Liver (tissue), 7 donors: ENCODE measurements at regions not wholly inside any gene's neighbourhood (a gene's known extent, or its start where the extent isn't known, plus 50 kb on each side); places are given as distances from the start of the nearest gene placed in this dataset.
A peak's percentile ranks its signal among the peaks of the same experiment; 100 is the strongest.

Experiments used
- DNase-seq: peaks from one replicate; pipeline ENCODE4 v3.0.0-alpha.2; 2017; ENCODE audit warnings: low spot score
- H3K27ac ChIP-seq, 2 donors: one replicate each; pipeline ENCODE4 v1.7.0; 2013; ENCODE audit warnings: inconsistent platforms in 2 of 2, low read length in 2 of 2, control low read depth in 1 of 2, low read depth in 1 of 2, mild to moderate bottlenecking in 1 of 2
- H3K27me3 ChIP-seq, 4 donors: one replicate each; pipeline versions ENCODE4 v1.6.1 to v1.7.0; 2013; ENCODE audit warnings: low read length in 3 of 4, inconsistent platforms in 1 of 4, mild to moderate bottlenecking in 1 of 4, moderate library complexity in 1 of 4; ENCODE audit not compliant: control insufficient read depth in 4 of 4, insufficient read depth in 4 of 4
- H3K36me3 ChIP-seq, 4 donors: one replicate each; pipeline versions ENCODE4 v1.6.1 to v1.7.0; 2013; ENCODE audit warnings: low read length in 3 of 4, mild to moderate bottlenecking in 3 of 4, low read depth in 1 of 4, moderate library complexity in 1 of 4; ENCODE audit not compliant: control insufficient read depth in 4 of 4, insufficient read depth in 3 of 4
- H3K4me1 ChIP-seq, 4 donors: one replicate each; pipeline versions ENCODE4 v1.6.1 to v1.7.0; 2013; ENCODE audit warnings: low read length in 3 of 4, mild to moderate bottlenecking in 3 of 4, moderate library complexity in 1 of 4; ENCODE audit not compliant: control insufficient read depth in 4 of 4, insufficient read depth in 4 of 4
- H3K4me3 ChIP-seq, 3 donors: one replicate each; pipeline versions ENCODE4 v1.6.1 to v1.7.0; 2013; ENCODE audit warnings: low read length in 3 of 3, control low read depth in 1 of 3, low read depth in 1 of 3, mild to moderate bottlenecking in 1 of 3
- H3K9ac ChIP-seq, 2 donors: one replicate each; pipeline ENCODE4 v1.7.0; 2013; ENCODE audit warnings: low read length in 2 of 2, mild to moderate bottlenecking in 2 of 2, moderate library complexity in 2 of 2, control low read depth in 1 of 2, low read depth in 1 of 2
- H3K9me3 ChIP-seq, 4 donors: one replicate each; pipeline versions ENCODE4 v1.6.1 to v1.7.0; 2013; ENCODE audit warnings: low read length in 3 of 4; ENCODE audit not compliant: control insufficient read depth in 4 of 4
- ATF3 ChIP-seq: IDR thresholded peaks from 2 replicates; pipeline ENCODE4 v1.6.1; 2016; ENCODE audit warnings: antibody characterized with exemption
- EGR1 ChIP-seq, 2 donors: IDR thresholded peaks; 2 replicates each; pipeline ENCODE4 v1.6.1; 2016 to 2018; ENCODE audit warnings: antibody characterized with exemption in 2 of 2, low read depth in 2 of 2
- FOXA1 ChIP-seq: IDR thresholded peaks from 2 replicates; pipeline ENCODE4 v1.6.1; 2016; ENCODE audit warnings: antibody characterized with exemption
- FOXA2 ChIP-seq: IDR thresholded peaks from 2 replicates; pipeline ENCODE4 v1.6.1; 2016; ENCODE audit warnings: antibody characterized with exemption
- GABPA ChIP-seq, 2 donors: IDR thresholded peaks in 1 of 2; conservative IDR thresholded peaks in 1 of 2; 2 replicates each; pipeline ENCODE4 v1.6.1; 2016; ENCODE audit warnings: antibody characterized with exemption in 2 of 2, mild to moderate bottlenecking in 1 of 2, moderate library complexity in 1 of 2
- HNF4A ChIP-seq, 2 donors: conservative IDR thresholded peaks; 2 replicates each; pipeline ENCODE4 v1.6.1; 2016; ENCODE audit warnings: antibody characterized with exemption in 2 of 2, mild to moderate bottlenecking in 2 of 2
- HNF4G ChIP-seq: IDR thresholded peaks from 2 replicates; pipeline ENCODE4 v1.6.1; 2016; ENCODE audit warnings: antibody characterized with exemption
- JUND ChIP-seq, 2 donors: IDR thresholded peaks; 2 replicates each; pipeline ENCODE4 v1.6.1; 2016; ENCODE audit warnings: antibody characterized with exemption in 2 of 2
- MAX ChIP-seq: IDR thresholded peaks from 2 replicates; pipeline ENCODE4 v1.6.1; 2016; ENCODE audit warnings: antibody characterized with exemption
- NR2F2 ChIP-seq: IDR thresholded peaks from 2 replicates; pipeline ENCODE4 v1.6.1; 2016; ENCODE audit warnings: antibody characterized with exemption
- RAD21 ChIP-seq, 2 donors: IDR thresholded peaks; 2 replicates each; pipeline ENCODE4 v1.6.1; 2016; ENCODE audit warnings: antibody characterized with exemption in 2 of 2, mild to moderate bottlenecking in 2 of 2
- RXRA ChIP-seq, 2 donors: IDR thresholded peaks; 2 replicates each; pipeline ENCODE4 v1.6.1; 2017 to 2018; ENCODE audit warnings: antibody characterized with exemption in 2 of 2, mild to moderate bottlenecking in 1 of 2
- SP1 ChIP-seq: IDR thresholded peaks from 2 replicates; pipeline ENCODE4 v1.6.1; 2018; ENCODE audit warnings: antibody characterized with exemption, mild to moderate bottlenecking
- ZBTB33 ChIP-seq: IDR thresholded peaks from 2 replicates; pipeline ENCODE4 v1.6.1; 2016; ENCODE audit warnings: antibody characterized with exemption
- WGBS: extraction: QIAGEN DNeasy Blood & Tissue Kit; methylation state at CpG from one replicate; pipeline ENCODE4 v1.1.7; 2013; 5-methylcytosine and 5-hydroxymethylcytosine counted together
- donor health status: healthy.
- donor health status: healthy.
- donor health status: healthy.
- donor health status: healthy.

- WGBS = 68% methylated on average over 3 of the region's 3 CpGs
- H3K4me3 ChIP-seq = no peak overlapping the region
- peaks cover 0 to 2% (median under 1%) of the 10 kb centered on the region in 4 donors for H3K27me3 ChIP-seq
- H3K4me1 ChIP-seq = no peaks in the 10 kb centered on the region
- H3K36me3 ChIP-seq = no peaks in the 10 kb centered on the region
- no peak for DNase-seq
- TF ChIP-seq RAD21 (IDR thresholded peaks at IDR 0.05) = no peak
- H3K27ac ChIP-seq = no peak overlapping the region
- H3K9me3 ChIP-seq = peaks cover 0 to 2% (median 0%) of the 10 kb centered on the region in 4 donors
- no peak overlapping the region for H3K9ac ChIP-seq
Observed at GRCh38 chr22:27028093-27028492, 370.7 kb downstream of the MIAT start.

GRCh38 chr22:27029584-27030130, 372.3 kb downstream of the MIAT start:
- TF ChIP-seq MAX = no peak
- no peak for TF ChIP-seq HNF4G
- no peak for TF ChIP-seq RXRA (IDR thresholded peaks at IDR 0.05)
- no peak for TF ChIP-seq HNF4A (conservative IDR thresholded peaks at IDR 0.05)
- TF ChIP-seq JUND (IDR thresholded peaks at IDR 0.05) = no peak
- no peak overlapping the region for H3K4me3 ChIP-seq
- H3K27me3 ChIP-seq = peaks cover 0 to 2% (median under 1%) of the 10 kb centered on the region in 4 donors
- H3K9me3 ChIP-seq = peaks cover 0 to 2% (median 0%) of the 10 kb centered on the region in 4 donors
- no peak overlapping the region for H3K27ac ChIP-seq
- no peak for DNase-seq
- no peaks in the 10 kb centered on the region for H3K4me1 ChIP-seq
- 87% methylated on average over 1 of the region's 1 CpG for WGBS
- no peak overlapping the region for H3K9ac ChIP-seq
- H3K36me3 ChIP-seq = no peaks in the 10 kb centered on the region

- Histone ChIP-seq H3K27me3 (peaks cover 0 to 3% (median 0%) of the 10 kb centered on the region in 4 donors), H3K9ac (no peak overlapping the region), H3K4me1 (no peaks in the 10 kb centered on the region), H3K4me3 (no peak overlapping the region), H3K27ac (no peak overlapping the region), H3K9me3 (peaks cover 0 to 2% (median 0%) of the 10 kb centered on the region in 4 donors), H3K36me3 (no peaks in the 10 kb centered on the region)
- TF ChIP-seq RAD21 (IDR thresholded peaks at IDR 0.05) (peak in 1 of 2 donors; percentile 7), MAX (no peak), ATF3 (no peak)
- WGBS = 55% methylated on average over 29 of the region's 29 CpGs
- DNase-seq = no peak
Observed at GRCh38 chr22:27032091-27032761, 374.8 kb downstream of the MIAT start.

GRCh38 chr22:27041745-27042310, 384.4 kb downstream of the MIAT start:
- H3K27me3 ChIP-seq = peaks cover 0 to 10% (median 3%) of the 10 kb centered on the region in 4 donors
- H3K27ac ChIP-seq = no peak overlapping the region
- peaks cover 0 to 3% (median 0%) of the 10 kb centered on the region in 4 donors for H3K9me3 ChIP-seq
- TF ChIP-seq NR2F2 (no peak), RXRA (IDR thresholded peaks at IDR 0.05) (no peak), GABPA (IDR thresholded peaks at IDR 0.05 in 1 of 2, conservative IDR thresholded peaks at IDR 0.05 in 1 of 2) (no peak), ZBTB33 (no peak), SP1 (no peak), JUND (IDR thresholded peaks at IDR 0.05) (no peak), EGR1 (IDR thresholded peaks at IDR 0.05; ENCODE audit: low read depth in 2 of 2) (no peak), FOXA2 (no peak), RAD21 (IDR thresholded peaks at IDR 0.05) (no peak), HNF4G (no peak), MAX (no peak), FOXA1 (no peak), ATF3 (no peak)
- WGBS = 67% methylated on average over 14 of the region's 14 CpGs
- DNase-seq = no peak
- no peak overlapping the region for H3K9ac ChIP-seq
- no peaks in the 10 kb centered on the region for H3K36me3 ChIP-seq
- no peaks in the 10 kb centered on the region for H3K4me1 ChIP-seq
- no peak overlapping the region for H3K4me3 ChIP-seq
